ENCODE measurements at regions not wholly inside any gene's neighbourhood (a gene's known extent, or its start where the extent isn't known, plus 50 kb on each side); places are given as distances from the start of the nearest gene placed in this dataset.

GRCh38 chr5:174340226-174340625 lies 294.7 kb downstream of the NSG2 start:
- no peak for TF ChIP-seq CTCF (IDR thresholded peaks at IDR 0.05 in 8 of 11, conservative IDR thresholded peaks at IDR 0.05 in 3 of 11)
- no peak for TF ChIP-seq POLR2A (IDR thresholded peaks at IDR 0.05)
